ENCODE measurements at regions not wholly inside any gene's neighbourhood (a gene's known extent, or its start where the extent isn't known, plus 50 kb on each side); places are given as distances from the start of the nearest gene placed in this dataset.

- DNase-seq (ENCODE audit: low read depth in 3 of 3, low spot score in 1 of 3), result no peak
Measured at GRCh38 chr14:98489115-98489514, 782.9 kb downstream of the BCL11B start.

DNA sequence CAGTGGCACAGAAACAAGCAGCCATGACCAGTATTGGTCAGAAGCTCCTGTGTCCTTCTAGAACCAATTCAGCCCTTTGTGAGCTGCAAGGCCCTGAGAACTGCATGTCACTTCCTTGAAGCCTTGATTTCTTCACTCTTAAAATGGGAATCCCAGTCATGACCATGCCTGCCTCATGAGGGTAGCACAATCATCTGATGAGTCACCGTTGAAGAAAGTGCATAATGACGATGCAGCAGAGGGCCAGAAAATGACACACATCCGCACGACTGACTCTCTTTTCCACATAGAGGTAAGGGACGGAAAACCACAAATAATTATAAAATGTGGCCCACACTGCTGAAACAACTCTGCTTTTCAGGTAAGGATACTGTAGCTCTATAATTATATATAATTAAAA lies 777.4 kb downstream of the BCL11B start:
- no peak for DNase-seq (ENCODE audit: low read depth in 3 of 3, low spot score in 1 of 3)

GRCh38 chr14:98498019-98498885 lies 773.7 kb downstream of the BCL11B start:
- DNase-seq (ENCODE audit: low read depth in 3 of 3, low spot score in 1 of 3), result no peak

- no peak for DNase-seq (ENCODE audit: low read depth in 3 of 3, low spot score in 1 of 3)
Measured at GRCh38 chr14:98501335-98501734, 770.7 kb downstream of the BCL11B start.

- DNase-seq (ENCODE audit: low read depth in 3 of 3, low spot score in 1 of 3), result no peak
Measured at GRCh38 chr14:98501836-98502235, 770.2 kb downstream of the BCL11B start.

DNA sequence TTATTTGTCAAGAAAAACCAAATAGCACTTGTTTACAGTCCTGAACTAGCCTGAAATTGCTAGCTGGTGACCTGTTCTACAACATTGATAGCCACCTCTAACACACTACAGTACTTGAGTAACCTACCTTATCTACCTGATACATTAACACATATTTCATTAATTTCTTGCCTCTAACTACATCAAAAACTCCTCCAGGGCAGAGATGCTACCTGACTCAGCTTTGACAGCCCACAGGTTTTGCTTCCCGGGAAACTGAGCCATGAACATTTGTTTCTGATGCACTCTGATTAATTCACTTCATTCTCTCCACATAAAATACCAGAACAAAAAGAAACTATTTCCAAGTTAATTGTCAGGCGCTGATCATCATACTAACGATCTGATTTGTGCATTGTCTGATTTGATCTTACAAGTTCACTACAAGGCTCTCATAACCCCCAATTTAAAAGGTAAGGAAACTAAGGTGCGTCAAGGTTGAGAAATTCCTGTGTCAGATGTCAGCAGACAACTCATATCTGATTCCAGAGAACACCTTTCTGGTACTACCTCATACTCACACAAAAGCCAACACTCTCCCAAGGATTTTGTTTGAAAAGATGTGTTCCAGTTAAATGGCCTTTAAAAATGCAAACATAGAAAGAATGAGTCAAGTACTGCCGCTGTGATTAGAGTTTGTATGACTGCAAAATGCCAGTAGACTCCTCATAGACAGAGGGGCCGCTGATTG lies 768.7 kb downstream of the BCL11B start:
- DNase-seq (ENCODE audit: low read depth in 3 of 3, low spot score in 1 of 3), result no peak

DNA sequence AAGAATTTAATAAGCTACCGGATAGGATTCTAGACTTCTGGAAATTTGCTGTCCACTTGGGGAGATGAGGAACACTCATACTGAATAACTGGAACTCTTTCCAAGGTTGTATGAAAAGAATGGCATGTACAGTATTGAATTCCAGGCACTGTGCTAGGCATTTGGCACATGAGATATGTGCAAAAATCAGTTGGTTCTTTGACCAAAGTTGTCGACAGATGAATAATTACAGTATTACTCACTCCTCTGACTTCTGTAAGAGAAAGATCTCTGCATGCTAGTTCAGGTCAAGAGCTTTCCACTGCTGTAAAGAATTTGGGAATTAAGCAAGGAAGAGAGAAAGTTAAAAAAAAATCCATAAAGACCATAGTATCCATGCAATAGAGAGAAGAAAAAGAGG lies 764.7 kb downstream of the BCL11B start:
- DNase-seq (ENCODE audit: low read depth in 3 of 3, low spot score in 1 of 3), result no peak

- no peak for DNase-seq (ENCODE audit: low read depth in 3 of 3, low spot score in 1 of 3)
Measured at GRCh38 chr14:98510392-98510791, 761.6 kb downstream of the BCL11B start.

DNA sequence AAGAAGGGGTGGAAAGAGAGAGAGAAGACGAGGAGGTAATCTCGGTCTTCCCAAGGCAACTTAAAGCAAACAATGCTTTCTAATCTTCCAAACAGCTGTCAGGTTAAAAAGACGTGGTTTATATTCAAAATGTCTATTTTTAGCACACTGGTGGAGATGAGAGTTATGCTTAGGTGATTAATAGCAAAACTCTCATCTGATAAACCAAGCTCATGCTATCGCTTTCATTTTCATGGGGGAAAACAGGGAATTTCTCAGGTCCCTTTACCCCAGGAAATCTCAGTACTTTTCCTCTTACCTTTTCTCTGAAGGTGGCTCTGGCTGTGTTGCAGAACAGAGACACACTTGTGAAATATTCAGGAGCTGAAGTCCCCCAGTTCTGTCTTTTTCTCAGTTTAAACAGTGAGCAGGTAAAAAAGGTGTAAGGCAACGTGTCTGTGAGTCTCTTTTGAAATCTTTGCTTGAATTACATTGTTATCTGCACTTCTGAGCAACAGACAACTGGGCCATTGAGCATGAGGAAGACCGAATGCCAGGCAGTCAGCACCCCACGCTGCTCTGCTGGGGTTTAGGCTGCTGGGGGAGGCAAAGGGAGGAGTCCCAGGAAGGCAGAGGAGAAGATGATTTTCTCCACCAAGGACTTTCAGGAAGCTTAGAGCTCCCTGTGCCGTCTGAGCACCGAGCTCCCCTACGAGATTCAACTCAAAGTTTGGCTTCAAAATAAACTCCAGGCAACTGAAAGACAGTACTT lies 759.3 kb downstream of the BCL11B start:
- DNase-seq (ENCODE audit: low read depth in 3 of 3, low spot score in 1 of 3), result no peak

DNA sequence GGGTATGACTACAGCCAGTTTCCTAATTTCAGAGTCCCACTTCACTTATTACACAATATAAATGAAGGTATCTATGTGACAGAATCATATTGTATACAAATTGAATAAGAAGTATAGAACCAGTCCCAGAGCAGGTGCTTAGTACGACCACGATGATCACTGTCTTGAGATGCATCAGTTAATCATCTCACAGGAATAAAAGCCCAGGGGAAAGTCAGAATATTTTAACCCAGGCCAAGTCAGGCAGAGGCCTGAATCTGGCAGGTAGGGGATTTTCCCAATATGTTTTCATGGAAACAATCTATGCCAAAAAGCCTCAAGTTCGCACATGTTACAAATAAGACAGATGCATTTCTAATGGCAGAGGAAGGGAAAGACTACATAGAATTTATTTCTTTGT lies 758.4 kb downstream of the BCL11B start:
- no peak for DNase-seq (ENCODE audit: low read depth in 3 of 3, low spot score in 1 of 3)

DNA sequence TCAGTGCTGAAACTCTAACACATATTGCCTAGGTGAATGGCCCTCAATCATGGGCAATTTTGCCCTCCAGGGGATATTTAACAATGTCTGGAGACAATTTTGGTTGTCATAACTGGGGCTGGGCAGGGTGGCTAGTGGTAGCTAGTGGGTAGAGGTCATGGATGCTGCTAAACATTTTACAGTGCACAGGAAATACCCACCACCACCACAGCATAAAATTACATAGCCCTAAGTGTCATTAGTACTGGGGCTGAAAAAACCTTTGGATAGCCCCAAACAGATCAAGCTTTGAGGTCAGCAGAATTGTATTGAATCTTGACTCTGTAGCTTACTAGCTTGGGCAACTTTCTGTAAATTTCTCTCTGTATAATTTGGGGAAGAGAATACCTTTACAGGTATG lies 758.0 kb downstream of the BCL11B start:
- no peak for DNase-seq (ENCODE audit: low read depth in 3 of 3, low spot score in 1 of 3)

DNA sequence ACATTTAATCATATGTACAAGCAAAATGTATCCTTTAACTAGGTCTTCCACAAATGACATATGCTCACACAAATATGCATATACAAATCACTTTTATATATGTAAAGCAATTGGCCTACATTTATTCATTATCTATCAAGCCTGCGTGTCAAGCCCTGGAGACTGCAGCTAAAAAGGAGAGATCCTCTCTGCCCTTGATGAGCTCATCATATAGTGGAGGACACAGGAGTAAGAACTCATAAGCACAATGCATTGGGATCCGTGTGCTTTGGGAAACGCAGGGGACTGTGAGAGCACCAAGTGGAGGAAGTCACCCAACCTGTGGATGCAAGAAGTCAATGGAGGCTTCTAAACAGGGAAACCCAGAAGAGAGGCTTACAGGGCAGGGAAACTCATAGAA lies 735.7 kb downstream of the BCL11B start:
- DNase-seq (ENCODE audit: low read depth in 3 of 3, low spot score in 1 of 3), result no peak

GRCh38 chr14:98542316-98542715 lies 729.7 kb downstream of the BCL11B start:
- DNase-seq (ENCODE audit: low read depth in 3 of 3, low spot score in 1 of 3), result no peak

DNA sequence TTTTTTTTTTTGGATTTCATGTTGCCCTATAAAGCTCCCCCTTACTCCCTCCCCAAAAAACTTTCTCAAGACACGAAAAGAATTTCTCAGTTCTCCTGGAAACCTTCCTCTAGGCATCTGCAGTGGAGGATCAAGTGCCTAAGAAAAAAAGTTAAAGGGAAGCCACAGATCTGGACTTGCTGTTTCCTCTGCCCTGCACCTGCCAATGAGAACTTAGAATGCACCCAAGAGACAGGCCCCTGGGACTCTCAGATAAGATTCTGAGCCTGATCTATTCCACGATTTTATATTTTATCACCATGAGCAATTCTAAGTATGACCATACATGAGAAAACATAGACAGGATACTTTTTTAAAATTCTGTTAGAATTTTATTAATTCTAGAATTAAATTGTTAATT lies 728.9 kb downstream of the BCL11B start:
- DNase-seq (ENCODE audit: low read depth in 3 of 3, low spot score in 1 of 3), result no peak

GRCh38 chr14:98544174-98544573 lies 727.8 kb downstream of the BCL11B start:
- no peak for DNase-seq (ENCODE audit: low read depth in 3 of 3, low spot score in 1 of 3)

DNA sequence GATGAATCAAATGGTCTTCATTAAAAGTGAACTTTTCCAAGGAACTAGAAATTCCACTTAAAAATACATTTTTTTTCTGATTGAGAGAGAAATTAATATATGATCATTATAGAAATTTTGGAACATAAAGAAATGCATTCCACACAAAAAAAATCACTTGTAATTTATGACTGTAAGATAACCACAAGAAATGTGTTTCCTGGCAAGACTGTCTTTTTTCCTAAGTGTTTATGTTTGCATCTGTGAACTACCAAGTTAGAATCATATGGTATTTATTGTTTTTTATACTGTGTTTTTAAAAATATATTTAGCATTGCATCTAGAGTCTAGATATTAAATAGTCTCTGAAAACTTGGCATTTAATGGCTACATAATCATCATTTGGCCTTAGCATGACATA lies 726.8 kb downstream of the BCL11B start:
- DNase-seq (ENCODE audit: low read depth in 3 of 3, low spot score in 1 of 3), result no peak

GRCh38 chr14:98548071-98548686 lies 723.8 kb downstream of the BCL11B start:
- DNase-seq (ENCODE audit: low read depth in 3 of 3, low spot score in 1 of 3), result peak in 1 of 3 donors; percentile 4

DNA sequence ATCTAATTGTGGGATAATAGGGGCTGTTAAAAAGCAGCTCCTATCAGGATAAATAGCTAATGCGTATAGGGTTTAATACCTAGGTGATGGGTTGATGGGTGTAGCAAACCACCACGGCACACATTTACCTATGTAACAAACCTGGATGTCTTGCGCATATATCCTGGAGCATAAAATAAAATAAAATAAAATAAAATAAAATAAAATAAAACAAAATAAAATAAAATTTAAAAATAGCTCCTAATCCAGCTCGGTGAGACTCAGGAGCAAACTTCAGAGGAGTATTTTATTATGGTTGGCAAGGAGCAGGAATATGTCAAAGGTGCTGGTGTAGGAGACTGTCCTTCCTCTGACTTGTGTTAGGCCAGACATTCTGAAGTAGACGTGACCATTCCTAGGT lies 721.0 kb downstream of the BCL11B start:
- no peak for DNase-seq (ENCODE audit: low read depth in 3 of 3, low spot score in 1 of 3)

GRCh38 chr14:98555440-98555839 lies 716.6 kb downstream of the BCL11B start:
- DNase-seq (ENCODE audit: low read depth in 3 of 3, low spot score in 1 of 3), result no peak

- DNase-seq (ENCODE audit: low read depth in 3 of 3, low spot score in 1 of 3), result no peak
Measured at GRCh38 chr14:98564006-98564405, 708.0 kb downstream of the BCL11B start.

DNA sequence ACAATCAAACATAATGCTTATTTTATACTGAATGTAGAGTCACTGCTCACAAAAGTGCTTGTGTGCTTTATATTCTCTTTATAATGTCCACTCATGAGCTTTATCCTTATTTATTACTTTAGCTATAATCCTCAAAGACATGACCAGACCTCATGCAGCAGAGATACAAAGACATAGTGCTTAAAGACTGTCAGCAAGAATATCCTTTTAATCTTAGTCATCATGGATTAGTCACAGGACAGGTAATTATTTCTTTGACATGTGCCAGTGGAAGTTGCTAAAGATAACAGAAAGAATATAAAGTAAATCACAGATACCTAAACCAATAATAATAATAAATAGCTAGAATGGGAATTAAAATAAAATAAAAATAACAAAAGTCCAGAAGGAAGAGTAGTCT lies 707.5 kb downstream of the BCL11B start:
- no peak for DNase-seq (ENCODE audit: low read depth in 3 of 3, low spot score in 1 of 3)

Data from stimulated activated CD4-positive, alpha-beta T cell treated with anti-CD3 and anti-CD28 coated beads, TNF-alpha, amount 100 ng/mL, for 1 hour (primary cell).